Tibial nerve (tissue), 4 donors: ENCODE measurements at regions not wholly inside any gene's neighbourhood (a gene's known extent, or its start where the extent isn't known, plus 50 kb on each side); places are given as distances from the start of the nearest gene placed in this dataset.

Experiments used
- EP300 ChIP-seq, 2 donors: sonication (generic); formaldehyde crosslinking; IDR thresholded peaks; one replicate each; pipeline ENCODE4 v1.6.1; 2017; ENCODE audit warnings: antibody characterized with exemption in 2 of 2, mild to moderate bottlenecking in 1 of 2
- POLR2A ChIP-seq, 2 donors: fragments of 450-650 bp; IDR thresholded peaks; one replicate each; pipeline ENCODE4 v1.6.1; 2017; ENCODE audit warnings: antibody characterized with exemption in 2 of 2, mild to moderate bottlenecking in 2 of 2, moderate library complexity in 2 of 2
- TF ChIP-seq, protein P1 (sequence below), 5 experiments: fragments of 200-600 bp in 3 of 5; fragments of 450-650 bp in 2 of 5; sonication (generic) in 3 of 5; IDR thresholded peaks; one replicate each; pipeline ENCODE4 v1.5.1; 2016 to 2019; ENCODE audit warnings: antibody characterized with exemption in 5 of 5, mild to moderate bottlenecking in 3 of 5, moderate library complexity in 2 of 5

- TF ChIP-seq, protein P1, sequence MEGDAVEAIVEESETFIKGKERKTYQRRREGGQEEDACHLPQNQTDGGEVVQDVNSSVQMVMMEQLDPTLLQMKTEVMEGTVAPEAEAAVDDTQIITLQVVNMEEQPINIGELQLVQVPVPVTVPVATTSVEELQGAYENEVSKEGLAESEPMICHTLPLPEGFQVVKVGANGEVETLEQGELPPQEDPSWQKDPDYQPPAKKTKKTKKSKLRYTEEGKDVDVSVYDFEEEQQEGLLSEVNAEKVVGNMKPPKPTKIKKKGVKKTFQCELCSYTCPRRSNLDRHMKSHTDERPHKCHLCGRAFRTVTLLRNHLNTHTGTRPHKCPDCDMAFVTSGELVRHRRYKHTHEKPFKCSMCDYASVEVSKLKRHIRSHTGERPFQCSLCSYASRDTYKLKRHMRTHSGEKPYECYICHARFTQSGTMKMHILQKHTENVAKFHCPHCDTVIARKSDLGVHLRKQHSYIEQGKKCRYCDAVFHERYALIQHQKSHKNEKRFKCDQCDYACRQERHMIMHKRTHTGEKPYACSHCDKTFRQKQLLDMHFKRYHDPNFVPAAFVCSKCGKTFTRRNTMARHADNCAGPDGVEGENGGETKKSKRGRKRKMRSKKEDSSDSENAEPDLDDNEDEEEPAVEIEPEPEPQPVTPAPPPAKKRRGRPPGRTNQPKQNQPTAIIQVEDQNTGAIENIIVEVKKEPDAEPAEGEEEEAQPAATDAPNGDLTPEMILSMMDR (IDR thresholded peaks at IDR 0.05): no peak
- TF ChIP-seq EP300 (IDR thresholded peaks at IDR 0.05) (no peak), POLR2A (IDR thresholded peaks at IDR 0.05) (no peak)
Observed at GRCh38 chr7:13577566-13578145, 411.8 kb downstream of the ETV1 start.
